Breast epithelium (tissue), 4 donors: ENCODE measurements at regions not wholly inside any gene's neighbourhood (a gene's known extent, or its start where the extent isn't known, plus 50 kb on each side); places are given as distances from the start of the nearest gene placed in this dataset.

Source experiments
- DNase-seq, 2 donors: peaks; one replicate each; pipeline ENCODE4 v3.0.0-alpha.2; 2019; ENCODE audit warnings: low spot score in 2 of 2
- H3K27ac ChIP-seq, 2 donors: fragments of 200-600 bp; sonication (generic) in 1 of 2; one replicate each; pipeline ENCODE4 v1.5.1; 2016 to 2019; ENCODE audit warnings: mild to moderate bottlenecking in 1 of 2
- H3K27me3 ChIP-seq, 2 donors: fragments of 200-600 bp; sonication (generic) in 1 of 2; one replicate each; pipeline versions ENCODE4 v1.5.1 to v1.6.0; 2017 to 2019; ENCODE audit warnings: control low read depth in 1 of 2, mild to moderate bottlenecking in 1 of 2
- H3K36me3 ChIP-seq: fragments of 200-600 bp; one replicate; pipeline ENCODE4 v1.5.1; 2019
- H3K4me1 ChIP-seq, 2 donors: fragments of 200-600 bp; sonication (generic); one replicate each; pipeline ENCODE4 v1.5.1; 2016 to 2019; ENCODE audit warnings: control low read depth in 1 of 2
- H3K4me3 ChIP-seq, 3 donors: fragments of 200-600 bp; sonication (generic); 1 replicate in 2 of 3; 2 replicates in 1 of 3; pipeline ENCODE4 v1.5.1; 2016 to 2019; ENCODE audit warnings: mild to moderate bottlenecking in 3 of 3, moderate library complexity in 2 of 3
- H3K9me3 ChIP-seq, 2 donors: fragments of 200-600 bp; sonication (generic) in 1 of 2; one replicate each; pipeline ENCODE4 v1.5.1; 2016 to 2019; ENCODE audit warnings: control low read depth in 1 of 2
- POLR2A ChIP-seq: fragments of 450-650 bp; IDR thresholded peaks from one replicate; pipeline ENCODE4 v1.6.1; 2016; ENCODE audit warnings: antibody characterized with exemption, mild to moderate bottlenecking, moderate library complexity
- POLR2AphosphoS5 ChIP-seq, 3 donors: sonication (generic); formaldehyde crosslinking; IDR thresholded peaks; one replicate each; pipeline ENCODE4 v1.6.1; 2017; ENCODE audit warnings: antibody characterized with exemption in 3 of 3
- intact Hi-C: fragments of 100-400 bp; cut with DNase I; formaldehyde crosslinking; loops from one replicate; pipeline ENCODE4 v1.15.1; 2023; ENCODE audit warnings: low total_unique reads
- TF ChIP-seq, protein P1 (sequence below), 3 donors: fragments of 450-650 bp; IDR thresholded peaks; one replicate each; pipeline ENCODE4 v1.5.1; 2016 to 2017; ENCODE audit warnings: antibody characterized with exemption in 3 of 3, mild to moderate bottlenecking in 3 of 3, moderate library complexity in 3 of 3

DNA sequence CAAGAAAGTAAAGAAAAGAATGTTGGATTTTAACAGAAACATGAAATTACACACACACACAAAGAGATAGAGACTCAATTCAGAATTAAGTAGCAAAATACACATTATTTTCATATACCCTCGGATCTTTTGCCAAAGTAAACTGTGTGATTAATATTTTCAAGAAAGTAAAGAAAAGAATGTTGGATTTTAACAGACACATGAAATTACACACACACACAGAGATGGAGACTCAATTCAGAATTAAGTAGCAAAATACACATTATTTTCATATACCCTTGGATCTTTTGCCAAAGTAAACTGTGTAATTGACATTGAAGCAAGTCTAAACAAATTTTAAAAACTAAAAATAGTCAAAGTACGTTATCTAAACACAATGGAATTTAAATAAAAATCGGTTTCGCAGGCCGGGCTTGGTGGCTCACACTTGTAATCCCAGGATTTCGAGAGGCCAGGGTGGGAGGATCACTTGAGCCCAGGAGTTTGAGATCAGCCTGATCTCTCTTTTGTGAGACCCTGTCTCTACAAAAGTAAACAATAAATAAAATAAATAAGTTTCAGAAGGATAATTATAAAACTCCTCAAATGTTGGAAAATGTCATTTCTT, 337.3 kb upstream of the MAGI2 start:
- Histone ChIP-seq H3K4me3 (no peak overlapping the region), H3K9me3 (no peaks in the 10 kb centered on the region), H3K36me3 (no peaks in the 10 kb centered on the region), H3K27ac (no peak overlapping the region), H3K27me3 (no peaks in the 10 kb centered on the region), H3K4me1 (no peaks in the 10 kb centered on the region)
- DNase-seq, result no peak
- TF ChIP-seq POLR2A (no peak), POLR2AphosphoS5 (IDR thresholded peaks at IDR 0.05) (no peak)
- TF ChIP-seq, protein P1, sequence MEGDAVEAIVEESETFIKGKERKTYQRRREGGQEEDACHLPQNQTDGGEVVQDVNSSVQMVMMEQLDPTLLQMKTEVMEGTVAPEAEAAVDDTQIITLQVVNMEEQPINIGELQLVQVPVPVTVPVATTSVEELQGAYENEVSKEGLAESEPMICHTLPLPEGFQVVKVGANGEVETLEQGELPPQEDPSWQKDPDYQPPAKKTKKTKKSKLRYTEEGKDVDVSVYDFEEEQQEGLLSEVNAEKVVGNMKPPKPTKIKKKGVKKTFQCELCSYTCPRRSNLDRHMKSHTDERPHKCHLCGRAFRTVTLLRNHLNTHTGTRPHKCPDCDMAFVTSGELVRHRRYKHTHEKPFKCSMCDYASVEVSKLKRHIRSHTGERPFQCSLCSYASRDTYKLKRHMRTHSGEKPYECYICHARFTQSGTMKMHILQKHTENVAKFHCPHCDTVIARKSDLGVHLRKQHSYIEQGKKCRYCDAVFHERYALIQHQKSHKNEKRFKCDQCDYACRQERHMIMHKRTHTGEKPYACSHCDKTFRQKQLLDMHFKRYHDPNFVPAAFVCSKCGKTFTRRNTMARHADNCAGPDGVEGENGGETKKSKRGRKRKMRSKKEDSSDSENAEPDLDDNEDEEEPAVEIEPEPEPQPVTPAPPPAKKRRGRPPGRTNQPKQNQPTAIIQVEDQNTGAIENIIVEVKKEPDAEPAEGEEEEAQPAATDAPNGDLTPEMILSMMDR (IDR thresholded peaks at IDR 0.05), result no peak
- intact Hi-C loops, result loop anchor here (5.0 kb wide), 1 partner anchor 457 kb away; no protein-coding TSS in a partner anchor

DNA sequence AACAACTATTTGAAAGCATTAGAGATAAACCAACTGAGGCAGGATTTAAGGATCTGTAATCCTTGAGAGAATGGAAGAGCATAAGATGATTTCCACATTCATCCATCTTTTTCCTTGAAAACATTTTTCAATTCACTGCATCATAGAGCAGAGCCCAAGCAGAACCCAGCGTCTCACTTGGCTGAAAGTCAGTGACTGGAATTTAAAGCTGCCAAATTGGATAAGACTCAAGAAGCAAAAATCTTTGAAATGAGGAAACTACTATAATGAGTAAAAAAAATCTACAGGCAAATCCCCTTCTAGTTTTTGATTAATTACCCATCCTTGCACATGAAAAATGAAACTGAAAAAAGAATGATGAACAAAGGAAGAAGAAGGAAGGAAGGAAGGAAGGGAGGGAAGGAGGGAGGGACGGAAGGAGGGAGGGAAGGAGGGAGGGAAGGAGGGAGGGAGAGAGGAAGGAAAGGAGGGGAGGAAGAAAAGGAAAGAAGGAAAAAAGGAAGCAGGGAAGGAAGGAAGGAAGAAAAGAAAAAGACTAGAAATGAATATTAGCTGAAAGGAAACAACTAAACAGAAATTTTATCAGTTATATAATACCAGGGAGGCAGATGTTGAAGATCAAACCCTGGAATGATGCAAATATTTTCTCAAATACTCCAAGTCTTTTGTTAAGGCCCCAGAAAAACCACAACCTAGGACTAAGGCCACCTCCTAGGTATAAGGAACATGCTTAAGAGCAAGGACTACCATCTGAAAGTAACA, 336.3 kb upstream of the MAGI2 start:
- Histone ChIP-seq H3K36me3 (no peaks in the 10 kb centered on the region), H3K4me1 (no peaks in the 10 kb centered on the region), H3K27me3 (no peaks in the 10 kb centered on the region), H3K4me3 (no peak overlapping the region), H3K9me3 (no peaks in the 10 kb centered on the region), H3K27ac (no peak overlapping the region)
- intact Hi-C loops, result loop anchor here (5.0 kb wide), 1 partner anchor 458 kb away; no protein-coding TSS in a partner anchor
- no peak for DNase-seq
- TF ChIP-seq POLR2A (no peak), POLR2AphosphoS5 (IDR thresholded peaks at IDR 0.05) (no peak)
- TF ChIP-seq, protein P1 (IDR thresholded peaks at IDR 0.05), result no peak

DNA sequence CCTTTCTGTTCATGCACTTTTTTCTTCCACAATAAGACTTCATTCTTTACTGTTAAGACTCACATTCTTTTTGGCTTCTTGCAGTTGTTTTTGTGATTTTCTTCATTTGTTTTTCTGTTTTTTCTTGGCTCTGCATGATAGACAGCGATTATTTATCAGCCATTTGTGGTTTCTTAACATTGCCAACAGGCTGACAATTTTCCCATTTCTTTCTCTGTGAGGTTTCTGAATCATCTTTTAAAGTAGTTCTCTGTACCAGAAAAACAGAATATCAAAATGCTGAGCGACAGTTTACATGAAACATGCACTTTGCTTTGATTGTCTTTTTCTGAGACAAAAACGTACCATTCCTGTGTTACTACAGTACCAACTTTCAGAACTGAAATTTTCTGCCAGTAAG, 334.2 kb upstream of the MAGI2 start:
- TF ChIP-seq, protein P1 (IDR thresholded peaks at IDR 0.05), result no peak
- TF ChIP-seq POLR2A (no peak), POLR2AphosphoS5 (IDR thresholded peaks at IDR 0.05) (no peak)
- intact Hi-C loops, result no loop called here
- Histone ChIP-seq H3K4me3 (no peak overlapping the region), H3K27ac (no peak overlapping the region), H3K27me3 (no peaks in the 10 kb centered on the region), H3K4me1 (no peaks in the 10 kb centered on the region), H3K36me3 (no peaks in the 10 kb centered on the region), H3K9me3 (peaks cover 0 to 4% of the 10 kb centered on the region in 2 donors)
- DNase-seq, result no peak

DNA sequence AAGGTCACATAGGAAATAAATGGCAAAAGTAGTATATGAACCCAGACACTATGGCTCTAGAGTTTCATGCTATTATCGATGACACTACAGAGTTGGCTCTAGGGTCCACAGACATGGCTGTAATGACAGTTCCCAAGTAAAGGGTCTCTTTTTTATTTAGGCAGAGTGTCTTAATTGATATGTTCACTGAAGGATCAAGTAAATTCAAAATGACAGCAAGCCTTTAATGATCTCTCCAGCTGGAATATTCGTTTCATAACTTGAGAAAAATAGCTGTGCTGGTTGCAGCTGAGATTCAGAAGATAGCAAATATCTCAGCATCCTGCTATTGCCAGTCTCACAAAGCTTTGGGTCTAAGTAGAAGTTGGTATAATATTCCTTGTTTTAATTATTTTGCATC, 333.6 kb upstream of the MAGI2 start:
- no peak for DNase-seq
- no peaks in the 10 kb centered on the region for H3K36me3 ChIP-seq
- H3K9me3 ChIP-seq, result peaks cover 0 to 4% of the 10 kb centered on the region in 2 donors
- no peak for TF ChIP-seq POLR2A
- no peak for TF ChIP-seq POLR2AphosphoS5 (IDR thresholded peaks at IDR 0.05)
- TF ChIP-seq, protein P1 (IDR thresholded peaks at IDR 0.05), result no peak
- H3K27ac ChIP-seq, result no peak overlapping the region
- H3K27me3 ChIP-seq, result no peaks in the 10 kb centered on the region
- H3K4me3 ChIP-seq, result no peak overlapping the region
- H3K4me1 ChIP-seq, result no peaks in the 10 kb centered on the region
- intact Hi-C loops, result no loop called here

DNA sequence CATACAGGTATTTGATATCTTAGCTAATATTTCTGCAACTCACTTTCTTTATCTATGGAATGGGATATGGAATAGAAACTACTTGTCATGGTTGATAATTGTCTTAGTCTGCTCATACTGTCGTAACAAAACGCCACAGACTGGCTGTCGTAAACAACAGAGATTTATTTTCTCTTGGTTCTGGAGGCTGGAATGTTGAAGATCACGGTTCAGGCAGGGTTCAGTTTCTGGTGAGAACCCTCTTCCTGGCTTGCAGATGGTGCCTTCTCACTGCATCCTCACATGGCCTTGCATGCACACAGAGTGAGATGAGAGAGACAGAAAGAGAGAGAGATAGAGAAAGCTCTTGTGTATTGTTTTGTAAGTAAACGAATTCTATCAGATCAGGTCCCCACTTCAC, 332.7 kb upstream of the MAGI2 start:
- intact Hi-C loops, result no loop called here
- H3K36me3 ChIP-seq, result no peaks in the 10 kb centered on the region
- H3K4me1 ChIP-seq, result no peaks in the 10 kb centered on the region
- H3K27me3 ChIP-seq, result no peaks in the 10 kb centered on the region
- H3K9me3 ChIP-seq, result peaks cover 0 to 4% of the 10 kb centered on the region in 2 donors
- no peak overlapping the region for H3K27ac ChIP-seq
- TF ChIP-seq POLR2AphosphoS5 (IDR thresholded peaks at IDR 0.05) (no peak), POLR2A (no peak)
- TF ChIP-seq, protein P1 (IDR thresholded peaks at IDR 0.05), result no peak
- no peak for DNase-seq
- H3K4me3 ChIP-seq, result no peak overlapping the region
